Erythroblast (primary cell): ENCODE measurements at regions not wholly inside any gene's neighbourhood (a gene's known extent, or its start where the extent isn't known, plus 50 kb on each side); places are given as distances from the start of the nearest gene placed in this dataset.

Experiments
- GATA1 ChIP-seq: IDR thresholded peaks from 2 replicates; pipeline ENCODE4 v1.6.1; 2011; ENCODE audit warnings: low read depth, mild to moderate bottlenecking, control low read depth, low read length, moderate library complexity
- POLR2A ChIP-seq: IDR thresholded peaks from 2 replicates; pipeline ENCODE4 v1.6.1; 2011; ENCODE audit warnings: mild to moderate bottlenecking, low read length

DNA sequence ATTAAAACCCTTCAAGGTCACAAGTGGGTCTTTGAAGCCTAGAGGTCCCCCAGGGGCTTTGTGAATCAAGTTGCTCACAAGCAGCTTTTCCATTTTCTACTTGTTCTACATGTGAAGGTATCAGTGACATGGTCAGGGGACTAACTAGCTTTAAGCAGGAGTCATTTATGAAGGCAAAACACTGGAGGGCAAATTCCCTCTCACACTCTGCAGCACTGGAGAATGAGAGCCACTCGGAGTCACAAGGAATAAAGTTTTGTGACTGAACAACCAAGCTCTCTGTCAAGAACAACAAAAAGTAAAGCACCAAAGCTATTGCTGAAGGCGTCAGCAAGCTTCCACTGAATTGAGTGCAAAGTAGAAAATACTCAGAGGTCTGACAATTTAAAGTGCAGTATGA is 609.0 kb downstream of the EDEM1 start:
- TF ChIP-seq POLR2A (no peak), GATA1 (no peak)
